A673 (cell line): ENCODE measurements at regions not wholly inside any gene's neighbourhood (a gene's known extent, or its start where the extent isn't known, plus 50 kb on each side); places are given as distances from the start of the nearest gene placed in this dataset.
A peak's percentile ranks its signal among the peaks of the same experiment; 100 is the strongest.

Source experiments
- BruUV-seq: library from RNA; stranded (reverse); fragments of 400-500 nt; replicated peaks from 2 replicates; lab custom pipeline; 2021; lab: Mats Ljungman, UMichigan
- CTCF ChIA-PET: fragments of 300-600 bp; sonication (Branson Sonifier 250); formaldehyde crosslinking; loops from one replicate; lab custom pipeline; 2022; ENCODE audit warnings: antibody characterized with exemption; lab: Charles Lee
- POLR2A ChIA-PET: fragments of 300-600 bp; sonication (Branson Sonifier 250); formaldehyde crosslinking; loops from one replicate; lab custom pipeline; 2022; ENCODE audit warnings: antibody characterized with exemption; ENCODE audit not compliant: low non-redundant PET; lab: Charles Lee
- DNase-seq: peaks from one replicate; pipeline ENCODE4 v3.0.0-alpha.2; 2015; ENCODE audit warnings: low spot score
- H3K27ac ChIP-seq: fragments of 200-600 bp; sonication (generic); 2 replicates; pipeline ENCODE4 v1.5.1; 2016; ENCODE audit warnings: mixed run types, low read depth, mild to moderate bottlenecking, mixed read lengths, antibody characterized with exemption, low read length; ENCODE audit not compliant: poor library complexity, severe bottlenecking
- H3K27me3 ChIP-seq: fragments of 200-600 bp; sonication (generic); replicated peaks from 2 replicates; pipeline ENCODE4 v1.6.1; 2017; ENCODE audit warnings: mixed run types, low read depth, mild to moderate bottlenecking, mixed read lengths, antibody characterized with exemption, low read length; ENCODE audit not compliant: insufficient read depth, poor library complexity
- H3K36me3 ChIP-seq: fragments of 200-600 bp; sonication (generic); 2 replicates; pipeline ENCODE4 v1.6.1; 2016; ENCODE audit warnings: mixed run types, mild to moderate bottlenecking, mixed read lengths, antibody characterized with exemption, low read length; ENCODE audit not compliant: insufficient read depth, poor library complexity, severe bottlenecking
- H3K4me1 ChIP-seq: fragments of 200-600 bp; sonication (generic); 2 replicates; pipeline ENCODE4 v1.6.1; 2017; ENCODE audit warnings: mixed run types, mild to moderate bottlenecking, mixed read lengths, antibody characterized with exemption, low read length; ENCODE audit not compliant: insufficient read depth, poor library complexity, severe bottlenecking
- H3K4me3 ChIP-seq: fragments of 200-600 bp; sonication (generic); 2 replicates; pipeline ENCODE4 v1.5.1; 2016; ENCODE audit warnings: low read depth, mixed run types, mild to moderate bottlenecking, mixed read lengths, low read length; ENCODE audit not compliant: poor library complexity, severe bottlenecking
- H3K9me3 ChIP-seq: fragments of 200-600 bp; sonication (generic); 2 replicates; pipeline ENCODE4 v1.6.1; 2016; ENCODE audit warnings: mixed run types, low read depth, mild to moderate bottlenecking, mixed read lengths, antibody characterized with exemption, low read length; ENCODE audit not compliant: poor library complexity, severe bottlenecking
- CTCF ChIP-seq: fragments of 300-800, 200-600 bp; sonication (generic); conservative IDR thresholded peaks from 2 replicates; pipeline ENCODE4 v1.5.1; 2017; ENCODE audit warnings: low read depth, mild to moderate bottlenecking, antibody characterized with exemption, low read length, moderate library complexity, mixed read lengths
- EZH2 ChIP-seq: fragments of 200-600 bp; sonication (generic); IDR thresholded peaks from 2 replicates; pipeline ENCODE4 v1.6.1; 2017; ENCODE audit warnings: borderline replicate concordance, low read depth, mild to moderate bottlenecking, mixed read lengths, antibody characterized with exemption, low read length; ENCODE audit not compliant: poor library complexity, severe bottlenecking
- intact Hi-C: fragments of 100-400 bp; cut with micrococcal nuclease; formaldehyde crosslinking; loops from one replicate; pipeline ENCODE4 v1.10.0; 2022; ENCODE audit not compliant: unreplicated experiment

GRCh38 chr6:19303383-19303782 lies 533.8 kb upstream of the ID4 start:
- no peaks in the 10 kb centered on the region for H3K36me3 ChIP-seq
- ChIA-PET CTCF (no interaction called here), POLR2A (no interaction called here)
- H3K9me3 ChIP-seq = no peaks in the 10 kb centered on the region
- no peak overlapping the region for H3K27ac ChIP-seq
- H3K4me3 ChIP-seq = no peak overlapping the region
- BruUV-seq = no TSS peak
- peaks cover 5% of the 10 kb centered on the region for H3K4me1 ChIP-seq
- TF ChIP-seq CTCF (no peak), EZH2 (no peak)
- intact Hi-C loops = no loop called here
- no peak for DNase-seq
- no peaks in the 10 kb centered on the region for H3K27me3 ChIP-seq

DNA sequence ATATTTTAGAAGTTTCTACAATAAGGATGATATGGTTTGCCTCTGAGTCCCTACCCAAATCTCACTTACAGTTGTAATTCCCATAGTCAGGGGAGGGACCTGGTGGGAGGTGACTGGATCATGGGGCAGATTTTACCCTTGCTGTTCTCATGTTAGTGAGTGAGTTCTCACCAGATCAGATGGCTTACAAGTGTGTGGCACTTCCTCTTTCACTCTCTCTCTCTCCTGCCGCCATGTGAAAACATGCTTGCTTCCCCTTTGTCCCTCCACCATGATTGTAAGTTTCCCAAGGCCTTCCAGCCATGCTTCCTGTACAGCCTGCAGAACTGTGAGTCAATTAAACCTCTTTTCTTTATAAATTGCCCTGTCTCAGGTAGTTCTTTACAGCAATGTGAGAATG lies 527.5 kb upstream of the ID4 start:
- no TSS peak for BruUV-seq
- intact Hi-C loops = no loop called here

GRCh38 chr6:19311786-19312185 lies 525.4 kb upstream of the ID4 start:
- Histone ChIP-seq H3K36me3 (no peaks in the 10 kb centered on the region), H3K27me3 (no peaks in the 10 kb centered on the region), H3K27ac (no peak overlapping the region), H3K4me3 (no peak overlapping the region), H3K9me3 (no peaks in the 10 kb centered on the region), H3K4me1 (no peaks in the 10 kb centered on the region)
- POLR2A ChIA-PET = no interaction called here
- CTCF ChIA-PET = no interaction called here
- TF ChIP-seq CTCF (no peak), EZH2 (no peak)
- intact Hi-C loops = no loop called here
- no TSS peak for BruUV-seq
- DNase-seq = peak; percentile 31

More for the DNA sequence above, 527.5 kb upstream of the ID4 start:
- ChIA-PET CTCF (no interaction called here), POLR2A (no interaction called here)
- Histone ChIP-seq H3K27me3 (no peaks in the 10 kb centered on the region), H3K27ac (no peak overlapping the region), H3K36me3 (no peaks in the 10 kb centered on the region), H3K4me3 (no peak overlapping the region), H3K9me3 (no peaks in the 10 kb centered on the region), H3K4me1 (no peaks in the 10 kb centered on the region)
- no peak for DNase-seq
- TF ChIP-seq EZH2 (no peak), CTCF (no peak)
